ENCODE measurements at regions not wholly inside any gene's neighbourhood (a gene's known extent, or its start where the extent isn't known, plus 50 kb on each side); places are given as distances from the start of the nearest gene placed in this dataset.
A peak's percentile ranks its signal among the peaks of the same experiment; 100 is the strongest.

DNA sequence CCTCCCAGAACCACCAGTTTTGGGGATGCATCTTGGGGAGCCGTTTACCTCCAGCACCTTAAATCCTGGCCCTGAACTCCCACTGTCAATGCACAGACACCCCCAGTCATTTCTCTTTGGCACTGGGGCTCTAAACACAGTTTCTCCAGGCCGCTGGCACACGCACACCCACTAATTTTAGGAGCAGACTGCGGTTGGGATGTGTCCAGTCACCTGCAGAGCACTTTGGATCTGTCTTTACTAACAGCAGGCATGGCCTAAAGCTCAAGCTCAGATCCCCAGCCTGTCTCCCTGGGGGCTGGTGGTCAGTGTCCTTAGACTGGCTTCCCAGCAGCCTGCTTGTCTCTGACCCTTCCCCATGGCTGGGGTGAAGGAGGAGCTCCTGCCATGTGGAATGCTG lies 49.9 kb downstream of the SYNE3 start:
- no peak for DNase-seq (ENCODE audit: low read depth)

- no peak for DNase-seq (ENCODE audit: low read depth)
Observed at GRCh38 chr14:95465936-95466335, 50.5 kb downstream of the SYNE3 start.

- no peak for DNase-seq (ENCODE audit: low read depth)
Observed at GRCh38 chr14:95465358-95465757, 51.1 kb downstream of the SYNE3 start.

DNA sequence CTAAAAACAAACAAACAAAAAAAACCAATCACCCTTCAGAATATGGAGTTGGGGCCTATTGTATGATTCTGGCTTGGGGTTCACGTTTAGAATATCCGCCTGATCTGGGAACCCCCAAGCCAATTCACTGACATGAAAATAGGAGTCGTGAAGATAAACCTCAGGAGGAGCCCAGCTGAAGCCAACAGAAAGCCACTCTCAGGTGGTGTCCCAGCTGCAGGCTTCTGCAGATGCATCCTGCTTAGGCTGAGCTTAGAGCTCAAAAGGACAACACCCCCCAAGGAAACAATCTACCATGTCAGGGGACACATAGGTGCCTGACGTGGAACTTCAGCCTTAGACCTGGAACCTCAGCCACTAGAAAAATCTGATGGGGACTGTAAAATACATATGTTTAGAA lies 51.9 kb downstream of the SYNE3 start:
- DNase-seq (ENCODE audit: low read depth) = no peak

- DNase-seq (ENCODE audit: low read depth) = no peak
Observed at GRCh38 chr14:95464103-95464502, 52.3 kb downstream of the SYNE3 start.

GRCh38 chr14:95463171-95463901 lies 53.1 kb downstream of the SYNE3 start:
- no peak for DNase-seq (ENCODE audit: low read depth)

GRCh38 chr14:95462491-95462890 lies 54.0 kb downstream of the SYNE3 start:
- DNase-seq (ENCODE audit: low read depth) = no peak

- DNase-seq (ENCODE audit: low read depth) = no peak
Observed at GRCh38 chr14:95460647-95461478, 55.6 kb downstream of the SYNE3 start.

- no peak for DNase-seq (ENCODE audit: low read depth)
Observed at GRCh38 chr14:95458906-95459305, 57.5 kb downstream of the SYNE3 start.

GRCh38 chr14:95458459-95458858 lies 58.0 kb downstream of the SYNE3 start:
- DNase-seq (ENCODE audit: low read depth) = no peak

DNA sequence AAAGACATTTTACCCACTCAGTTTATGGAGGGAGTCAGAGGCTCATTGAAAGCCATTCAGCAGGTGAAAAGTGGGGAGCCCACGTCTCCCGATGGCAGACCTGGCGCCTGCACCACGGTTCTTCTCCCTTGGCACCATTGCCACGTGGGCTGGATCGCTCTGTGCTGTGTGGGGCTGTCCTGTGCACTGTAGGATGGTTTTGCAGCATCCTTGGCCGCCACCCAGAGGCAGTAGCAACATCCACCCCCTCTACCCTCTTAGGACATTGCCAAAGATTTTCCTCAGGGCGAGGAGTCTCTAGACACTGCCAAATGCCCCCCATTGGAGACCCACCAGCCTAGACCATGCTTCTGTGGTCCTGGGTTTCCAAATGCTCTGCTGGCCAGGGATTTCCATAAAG lies 60.2 kb downstream of the SYNE3 start:
- no peak for DNase-seq (ENCODE audit: low read depth)

DNA sequence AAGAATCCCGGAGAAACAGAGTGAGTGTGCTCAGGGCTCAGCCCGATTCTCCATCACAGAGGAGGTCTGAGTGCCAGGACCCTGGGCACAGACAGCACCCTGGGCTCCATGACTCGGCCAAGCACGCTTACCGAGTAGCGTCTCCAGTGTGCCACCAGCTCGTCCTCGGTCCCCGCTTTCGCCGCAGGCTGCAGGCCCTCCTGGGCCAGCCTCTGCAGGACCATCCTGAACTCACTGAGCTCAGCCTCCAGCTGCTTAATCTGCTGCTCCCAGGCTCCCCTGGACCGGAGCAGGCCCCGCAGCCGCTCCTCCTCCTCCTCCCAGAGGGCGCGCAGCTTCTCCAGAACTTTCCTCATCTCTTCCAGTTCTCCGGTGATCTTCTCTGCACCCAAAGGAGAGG lies 61.2 kb downstream of the SYNE3 start:
- DNase-seq (ENCODE audit: low read depth) = no peak

- DNase-seq (ENCODE audit: low read depth) = no peak
Observed at GRCh38 chr14:95453713-95453980, 62.8 kb downstream of the SYNE3 start.

DNA sequence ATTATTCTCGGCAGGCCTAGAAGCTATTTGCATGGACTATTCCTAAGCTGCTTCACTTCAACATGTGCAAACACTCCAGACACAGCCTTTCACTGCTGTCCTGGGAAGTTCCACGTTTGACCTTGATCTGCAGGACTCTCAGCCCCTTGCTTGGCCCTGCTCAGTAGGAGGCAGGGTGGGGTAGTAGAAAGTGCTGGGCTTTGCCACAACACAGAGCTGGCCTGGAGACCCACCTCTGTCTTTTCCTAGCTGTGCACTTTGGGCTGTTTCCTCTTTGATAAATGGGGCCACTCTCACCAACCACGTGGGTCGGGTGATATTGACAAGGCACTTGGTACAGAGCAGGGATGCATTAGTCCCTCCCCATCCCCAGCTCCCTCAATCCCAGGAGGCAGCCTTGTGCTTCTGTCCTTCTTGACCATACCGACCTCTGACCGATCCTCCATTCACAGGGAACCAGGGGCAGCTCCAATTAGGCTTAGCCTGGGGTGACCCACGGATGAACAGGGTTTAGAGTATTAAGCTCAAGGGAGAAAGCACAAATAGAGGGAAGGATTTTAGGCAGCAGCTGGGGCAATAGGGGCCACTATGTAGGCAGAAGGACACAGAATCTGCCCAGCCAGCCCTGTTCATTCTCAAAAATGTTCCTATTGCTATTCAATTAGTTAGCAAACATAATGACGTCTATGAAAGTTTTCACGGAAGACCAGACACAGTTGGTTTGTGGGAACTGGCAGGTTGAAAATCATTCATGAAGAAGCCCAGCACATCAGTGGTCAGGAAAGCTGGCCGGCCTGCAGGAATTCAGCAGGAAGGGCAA lies 63.3 kb downstream of the SYNE3 start:
- no peak for DNase-seq (ENCODE audit: low read depth)

GRCh38 chr14:95452176-95452892 lies 64.1 kb downstream of the SYNE3 start:
- no peak for DNase-seq (ENCODE audit: low read depth)

- DNase-seq (ENCODE audit: low read depth) = no peak
Observed at GRCh38 chr14:95449131-95449530, 67.3 kb downstream of the SYNE3 start.

DNA sequence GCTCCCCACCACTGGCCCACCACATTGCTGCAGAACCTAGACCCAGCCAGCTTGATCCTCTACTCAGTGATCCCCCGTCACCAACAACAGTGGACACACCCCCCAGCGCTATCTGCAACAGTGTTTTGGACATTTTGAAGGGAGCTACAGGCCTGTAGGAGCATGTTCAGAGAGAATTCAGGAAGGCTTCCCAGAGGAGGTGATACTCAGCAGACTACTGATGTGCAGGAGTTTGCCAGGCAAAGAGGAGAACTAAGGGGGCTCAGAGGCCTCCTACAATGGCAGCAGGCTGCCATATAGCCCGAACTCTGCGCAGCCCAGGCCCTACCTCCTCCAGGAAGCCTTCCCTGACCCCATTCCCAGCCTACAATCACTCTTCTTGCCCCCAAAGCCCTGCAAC lies 70.0 kb downstream of the SYNE3 start:
- no peak for DNase-seq (ENCODE audit: low read depth)

- no peak for DNase-seq (ENCODE audit: low read depth)
Observed at GRCh38 chr14:95445676-95446075, 70.8 kb downstream of the SYNE3 start.

DNA sequence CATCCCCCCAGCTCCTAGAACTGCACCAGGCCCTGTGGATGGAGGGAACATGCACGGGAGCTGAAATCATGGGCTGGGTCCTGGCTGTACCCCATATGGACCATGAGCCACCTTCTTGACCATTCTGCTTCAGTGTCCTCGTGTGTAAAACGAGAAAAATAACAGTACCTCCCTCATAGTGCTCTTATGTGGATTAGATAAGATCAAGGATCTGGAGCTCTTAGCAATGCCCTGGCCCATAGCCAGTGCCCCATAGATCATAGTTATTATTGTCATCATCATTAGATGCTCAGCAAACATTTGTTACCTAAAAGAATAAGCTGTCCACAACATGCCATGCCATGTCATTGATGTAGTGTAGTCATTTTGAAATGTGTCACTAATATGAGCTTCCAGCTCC lies 71.3 kb downstream of the SYNE3 start:
- DNase-seq (ENCODE audit: low read depth) = no peak

- no peak for DNase-seq (ENCODE audit: low read depth)
Observed at GRCh38 chr14:95444132-95445129, 72.0 kb downstream of the SYNE3 start.

GRCh38 chr14:95442633-95443021 lies 73.8 kb downstream of the SYNE3 start:
- DNase-seq (ENCODE audit: low read depth) = peak; percentile 53

All from stimulated activated CD8-positive, alpha-beta memory T cell treated with anti-CD3 and anti-CD28 coated beads, Interleukin-12 subunit alpha, Interleukin-12 subunit beta, amount 100 ng/mL, for 4 hours (primary cell).